Globus pallidus (tissue), 1 donor: ENCODE measurements at regions not wholly inside any gene's neighbourhood (a gene's known extent, or its start where the extent isn't known, plus 50 kb on each side); places are given as distances from the start of the nearest gene placed in this dataset.

Experiments
- DNase-seq: peaks from one replicate; pipeline ENCODE4 v3.0.0-alpha.2; 2015; ENCODE audit warnings: low spot score

DNA sequence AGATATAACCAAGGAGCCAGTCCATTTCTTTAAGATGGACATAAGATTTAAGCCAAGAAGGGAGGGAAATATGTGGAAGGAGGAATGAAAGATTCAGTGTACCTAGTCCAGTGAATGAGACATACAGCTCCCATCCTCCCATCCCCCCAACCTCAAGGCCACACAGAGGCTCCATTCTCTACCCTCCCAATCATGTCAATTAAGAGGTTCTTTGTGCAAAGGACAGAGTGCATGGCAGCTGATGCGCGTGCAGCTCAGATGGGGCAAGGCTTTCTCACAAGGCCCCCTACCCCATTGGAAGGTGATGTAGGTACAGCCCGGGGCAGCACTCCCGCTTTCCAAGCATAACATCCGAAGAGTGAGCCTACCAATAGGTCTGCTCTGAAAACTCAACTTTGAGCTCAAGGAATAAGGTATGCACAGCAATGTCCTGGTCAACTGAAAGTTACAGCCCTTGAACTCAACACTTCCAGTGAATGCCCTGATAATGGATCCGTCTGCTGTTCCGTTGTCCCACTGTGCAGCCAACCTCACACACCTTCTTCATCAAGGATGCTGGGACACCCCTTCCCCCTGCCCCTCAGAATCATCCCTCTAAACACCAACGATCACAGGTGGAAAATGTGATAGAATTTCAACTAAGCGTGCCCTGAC lies 458.1 kb downstream of the SOX9 start:
- DNase-seq, result peak; percentile 75

GRCh38 chr17:72579990-72580320 lies 459.1 kb downstream of the SOX9 start:
- no peak for DNase-seq

- DNase-seq, result no peak
Measured at GRCh38 chr17:72580321-72581127, 459.7 kb downstream of the SOX9 start.

DNA sequence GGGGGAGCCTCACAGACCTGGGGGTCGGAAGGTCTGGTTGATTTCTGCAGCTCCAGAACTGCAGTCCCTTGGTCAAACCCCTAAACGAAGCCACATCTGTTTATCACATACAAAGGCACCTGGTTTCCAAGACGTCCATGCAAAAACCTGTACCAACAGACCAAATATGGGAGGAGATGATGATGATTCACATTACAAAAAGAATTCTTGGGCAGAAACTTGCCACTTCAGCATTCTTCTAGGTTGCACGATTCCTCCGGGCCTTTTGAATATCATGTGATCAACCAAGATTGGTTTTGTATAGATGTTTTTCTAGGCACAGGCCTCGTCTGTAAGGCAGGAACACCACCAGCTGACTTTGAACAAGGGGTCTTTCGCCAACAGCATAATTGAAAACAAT lies 466.3 kb downstream of the SOX9 start:
- DNase-seq, result no peak

GRCh38 chr17:72587773-72588511 lies 467.1 kb downstream of the SOX9 start:
- no peak for DNase-seq

DNA sequence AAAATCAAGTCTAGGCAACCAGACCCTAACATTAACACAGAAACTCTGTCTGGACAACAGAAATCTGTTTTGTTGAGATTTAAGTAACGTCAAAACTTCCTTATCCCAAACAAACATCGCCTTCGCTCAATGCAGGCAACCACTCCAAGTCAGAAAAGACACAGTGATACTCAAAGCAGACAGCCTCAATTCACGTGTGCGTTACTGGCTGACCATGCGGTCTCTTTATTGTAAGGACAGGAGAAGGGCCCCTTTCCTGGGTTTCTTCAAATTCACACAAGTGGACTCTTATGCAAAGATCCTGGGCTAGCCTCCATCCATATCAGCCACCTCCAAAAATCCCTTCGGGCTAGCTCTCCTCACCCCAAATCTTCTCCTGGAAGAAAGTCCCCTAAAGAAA lies 467.7 kb downstream of the SOX9 start:
- DNase-seq, result no peak

DNA sequence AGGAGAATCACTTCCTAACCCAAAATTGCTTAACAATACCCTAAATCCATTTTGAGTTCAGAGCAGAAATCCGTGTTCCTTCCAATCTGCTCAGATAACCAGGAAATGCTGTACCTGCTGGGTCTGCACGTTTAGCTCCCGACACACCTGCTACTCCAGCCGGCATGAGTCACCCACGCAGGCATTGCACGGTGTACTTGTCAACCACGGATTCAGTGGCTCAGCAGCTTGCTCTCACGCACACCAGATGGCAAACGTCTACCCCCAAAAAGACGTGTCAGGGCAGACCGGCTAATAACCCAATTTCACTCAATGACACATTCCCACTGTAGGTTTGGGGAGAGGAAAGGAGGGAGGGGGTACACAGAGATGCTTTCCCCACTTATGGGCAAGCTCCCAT lies 468.1 kb downstream of the SOX9 start:
- DNase-seq, result no peak

DNA sequence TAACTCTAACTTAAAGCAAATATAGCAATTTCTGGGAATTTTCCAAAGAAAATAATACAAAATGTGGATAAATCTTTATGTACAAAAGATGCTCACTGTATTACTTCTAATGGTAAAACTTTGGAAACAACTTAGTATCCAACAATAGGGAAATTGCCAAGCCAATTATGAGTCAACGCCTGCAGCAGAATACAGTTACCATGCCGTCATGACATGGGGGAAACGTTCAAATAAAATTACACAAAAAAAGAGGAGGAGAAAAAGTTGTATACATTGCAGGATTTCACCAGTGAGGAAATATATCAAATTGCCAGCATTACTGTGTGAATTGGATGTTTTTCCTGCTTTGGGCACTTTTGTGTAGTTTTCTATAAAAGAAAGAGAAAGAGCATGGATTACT lies 469.6 kb downstream of the SOX9 start:
- DNase-seq, result no peak

GRCh38 chr17:72590882-72591281 lies 470.1 kb downstream of the SOX9 start:
- no peak for DNase-seq

GRCh38 chr17:72591289-72592241 lies 470.7 kb downstream of the SOX9 start:
- no peak for DNase-seq

- peak; percentile 74 for DNase-seq
Measured at GRCh38 chr17:72592242-72592966, 471.6 kb downstream of the SOX9 start.

GRCh38 chr17:72592967-72593325 lies 472.1 kb downstream of the SOX9 start:
- no peak for DNase-seq

DNA sequence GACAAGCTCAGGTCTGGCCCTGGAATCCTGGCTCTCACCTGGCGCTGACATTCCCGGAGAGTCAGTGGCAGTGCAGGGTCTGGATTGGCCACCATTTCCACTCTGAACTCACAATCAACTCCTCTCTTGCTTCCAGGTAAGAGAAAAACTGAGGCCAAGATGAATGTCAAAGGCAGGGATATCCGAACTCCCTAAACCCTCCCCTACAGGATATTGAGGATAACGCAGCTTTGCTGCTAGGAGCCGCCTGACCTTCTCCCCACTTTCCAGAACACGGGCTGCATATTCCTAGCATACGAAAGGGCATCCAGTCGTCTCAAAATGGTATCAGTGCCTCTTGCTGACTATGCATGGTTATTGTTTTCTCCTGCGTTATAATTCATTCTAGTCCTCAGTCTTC lies 473.4 kb downstream of the SOX9 start:
- DNase-seq, result no peak
